ENCODE measurements at regions not wholly inside any gene's neighbourhood (a gene's known extent, or its start where the extent isn't known, plus 50 kb on each side); places are given as distances from the start of the nearest gene placed in this dataset.

GRCh38 chr6:88246654-88247053 is 80.5 kb upstream of the CNR1 start:
- DNase-seq (ENCODE audit: low spot score), result peak; percentile 62

DNA sequence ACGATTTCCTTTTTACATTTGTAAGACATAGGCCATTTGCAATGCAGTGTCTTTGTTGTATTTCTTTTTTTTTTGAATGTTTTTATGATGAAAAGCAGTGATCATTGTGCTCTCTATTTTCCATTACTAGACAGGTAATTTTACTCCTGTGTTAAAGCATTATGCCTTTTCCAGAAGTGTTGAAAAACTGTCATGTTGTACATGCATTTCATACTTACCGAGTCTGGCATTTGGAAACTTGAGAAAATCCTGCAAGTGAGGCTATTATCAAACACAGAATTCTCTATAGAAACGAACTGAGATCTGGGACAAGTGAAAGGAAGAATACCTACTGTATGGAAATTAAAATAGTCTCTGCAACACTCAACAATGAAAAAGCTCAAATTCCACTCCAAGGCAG is 78.6 kb upstream of the CNR1 start:
- DNase-seq (ENCODE audit: low spot score), result no peak

GRCh38 chr6:88238901-88239300 is 72.8 kb upstream of the CNR1 start:
- no peak for DNase-seq (ENCODE audit: low spot score)

- no peak for DNase-seq (ENCODE audit: low spot score)
Observed at GRCh38 chr6:88238065-88238464, 71.9 kb upstream of the CNR1 start.

DNA sequence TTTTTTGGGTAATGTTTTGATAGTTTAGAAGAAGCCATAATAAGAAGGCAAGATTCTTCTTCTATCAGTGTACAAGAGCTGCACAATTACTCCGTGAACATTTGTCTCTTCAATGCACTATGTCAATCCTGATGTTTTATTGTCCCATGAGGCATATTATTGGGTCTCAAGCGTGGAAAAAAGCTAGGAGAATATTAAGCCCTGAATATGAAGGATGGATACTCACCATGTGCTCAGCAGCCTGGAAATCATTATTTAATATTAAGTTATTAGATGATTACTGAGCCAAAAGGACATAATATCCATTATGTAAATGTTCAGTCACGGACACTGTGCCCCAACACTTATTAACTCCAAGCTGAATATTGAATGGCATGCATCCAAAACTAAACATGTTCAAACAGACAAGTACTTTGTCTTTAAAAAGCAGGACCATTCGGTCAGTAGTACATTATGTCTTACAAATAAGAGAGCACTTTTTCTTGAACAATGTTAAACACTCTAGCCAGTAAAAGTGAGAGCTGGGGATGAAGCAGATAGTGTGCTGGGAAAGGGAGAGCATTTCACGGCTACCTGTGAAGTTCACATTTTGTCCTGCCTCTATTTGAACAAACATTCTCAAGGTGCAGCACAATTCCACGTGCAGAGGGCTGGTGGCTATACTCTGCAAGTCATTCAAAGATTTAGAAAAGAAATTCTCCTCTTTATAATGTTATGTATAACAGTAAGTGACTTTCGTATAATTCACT is 70.6 kb upstream of the CNR1 start:
- no peak for DNase-seq (ENCODE audit: low spot score)

DNA sequence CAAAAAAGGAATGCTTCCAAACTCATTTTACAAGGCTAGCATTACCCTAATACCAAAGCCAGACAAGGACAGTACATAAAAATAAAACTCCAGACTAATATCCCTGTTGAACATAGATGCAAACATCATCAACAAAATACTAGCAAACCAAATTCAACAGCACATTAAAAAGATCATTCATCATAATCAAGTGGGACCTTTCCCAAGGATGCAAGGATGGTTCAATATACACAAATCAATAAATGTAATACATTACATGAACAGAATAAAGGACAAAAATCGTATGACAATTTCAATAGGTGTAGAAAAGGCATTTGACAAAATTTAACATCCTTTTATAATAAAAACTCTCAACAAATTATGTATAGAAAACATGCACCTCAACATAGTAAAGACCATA is 66.6 kb upstream of the CNR1 start:
- no peak for DNase-seq (ENCODE audit: low spot score)

- no peak for DNase-seq (ENCODE audit: low spot score)
Observed at GRCh38 chr6:88223298-88223697, 57.2 kb upstream of the CNR1 start.

DNA sequence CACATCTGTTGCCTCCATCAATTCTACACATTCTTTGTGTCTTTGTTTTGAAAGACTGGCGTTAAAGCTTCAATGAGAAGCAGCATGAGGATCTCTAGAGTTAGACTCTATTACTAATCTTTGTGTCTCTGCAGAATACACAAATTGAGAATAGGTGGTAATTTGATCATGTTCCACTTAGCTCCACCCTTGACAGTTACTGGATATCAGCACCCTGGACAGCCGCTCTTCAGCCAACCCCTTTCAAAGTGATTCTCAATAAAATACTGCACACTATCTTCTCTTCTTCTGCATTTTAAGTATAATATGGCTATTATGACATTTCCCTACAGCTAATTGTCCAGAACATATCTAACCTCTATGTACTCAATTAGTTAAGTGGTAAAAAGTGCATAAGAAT is 54.3 kb upstream of the CNR1 start:
- DNase-seq (ENCODE audit: low spot score), result peak; percentile 9

- DNase-seq (ENCODE audit: low spot score), result no peak
Observed at GRCh38 chr6:88216182-88216581, 50.0 kb upstream of the CNR1 start.

All from umbilical cord (tissue), 1 donor.